Neural progenitor cell (in vitro differentiated cells): ENCODE measurements at regions not wholly inside any gene's neighbourhood (a gene's known extent, or its start where the extent isn't known, plus 50 kb on each side); places are given as distances from the start of the nearest gene placed in this dataset.

Experiments
- CTCF ChIP-seq: fragments of 200-600 bp; sonication (generic); IDR thresholded peaks from 2 replicates; pipeline ENCODE4 v1.5.1; 2017; ENCODE audit warnings: antibody characterized with exemption, mild to moderate bottlenecking
- EZH2 ChIP-seq: fragments of 200-600 bp; sonication (generic); IDR thresholded peaks from 2 replicates; pipeline ENCODE4 v1.6.1; 2017; ENCODE audit warnings: antibody characterized with exemption, mild to moderate bottlenecking, moderate library complexity

GRCh38 chrX:150014525-150014924, 76.2 kb upstream of the EOLA2 start:
- TF ChIP-seq CTCF (no peak), EZH2 (no peak)
